GM12864 (cell line): ENCODE measurements at regions not wholly inside any gene's neighbourhood (a gene's known extent, or its start where the extent isn't known, plus 50 kb on each side); places are given as distances from the start of the nearest gene placed in this dataset.

Experiments
- DNase-seq: peaks from one replicate; pipeline ENCODE4 v3.0.0-alpha.2; 2011; ENCODE audit warnings: low read depth
- H3K4me3 ChIP-seq: 2 replicates; pipeline ENCODE4 v1.5.1; 2011; ENCODE audit warnings: mild to moderate bottlenecking, low read depth, low read length, control low read depth
- CTCF ChIP-seq: IDR thresholded peaks from 2 replicates; pipeline ENCODE4 v1.5.1; 2011; ENCODE audit warnings: low read depth, mild to moderate bottlenecking, moderate library complexity, low read length, control low read depth, inconsistent platforms; ENCODE audit errors: missing control alignments

DNA sequence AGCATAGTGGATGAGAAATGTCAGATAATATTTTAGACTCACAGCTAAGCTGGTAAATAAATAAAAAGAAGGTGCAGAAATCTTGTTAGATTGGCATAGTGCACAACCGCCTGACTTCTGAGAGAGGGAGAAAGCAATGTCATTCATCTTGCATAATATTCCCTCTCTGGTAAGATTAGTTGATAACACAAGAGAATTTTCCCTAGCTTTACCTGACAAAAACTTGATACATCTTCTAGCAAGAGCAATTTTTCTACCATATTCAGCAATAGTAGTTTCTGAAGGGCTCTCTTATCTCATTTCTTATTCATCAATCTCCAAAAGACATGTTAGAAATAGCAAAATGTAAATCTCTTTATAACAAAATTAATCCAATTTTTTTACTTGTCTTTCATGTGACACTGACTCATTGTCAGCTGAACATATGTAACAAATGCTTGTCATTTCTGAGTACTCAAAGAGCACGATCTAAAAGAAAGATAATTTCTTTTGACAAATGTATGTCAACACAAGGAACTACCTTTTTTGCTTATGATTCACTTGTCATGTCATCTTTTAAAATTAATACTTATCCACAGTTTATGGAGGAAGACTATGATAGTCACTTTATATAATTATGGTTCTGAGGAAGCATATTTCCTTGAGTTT lies 240.0 kb downstream of the ARAP2 start:
- no peak for TF ChIP-seq CTCF
- DNase-seq = no peak
- H3K4me3 ChIP-seq = no peak overlapping the region

DNA sequence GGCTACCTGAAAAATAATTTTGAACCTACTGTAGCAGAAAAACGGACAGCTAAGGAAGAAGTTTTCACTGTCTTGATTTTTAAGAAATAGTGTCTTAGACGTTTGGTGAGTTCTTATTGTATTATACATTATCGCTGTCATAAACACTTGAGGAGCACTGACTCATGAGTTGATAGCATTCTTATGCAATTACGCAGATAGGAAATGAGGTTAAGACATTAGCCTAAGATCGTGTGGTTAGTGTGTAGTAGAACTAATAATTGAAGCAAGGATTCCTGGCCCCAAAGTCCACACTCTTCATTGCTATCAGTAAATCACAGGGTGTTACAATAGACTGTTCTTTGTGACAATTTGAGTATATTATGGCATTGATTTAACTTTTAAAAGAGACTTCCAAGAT lies 238.1 kb downstream of the ARAP2 start:
- no peak for DNase-seq
- H3K4me3 ChIP-seq = no peak overlapping the region
- no peak for TF ChIP-seq CTCF

DNA sequence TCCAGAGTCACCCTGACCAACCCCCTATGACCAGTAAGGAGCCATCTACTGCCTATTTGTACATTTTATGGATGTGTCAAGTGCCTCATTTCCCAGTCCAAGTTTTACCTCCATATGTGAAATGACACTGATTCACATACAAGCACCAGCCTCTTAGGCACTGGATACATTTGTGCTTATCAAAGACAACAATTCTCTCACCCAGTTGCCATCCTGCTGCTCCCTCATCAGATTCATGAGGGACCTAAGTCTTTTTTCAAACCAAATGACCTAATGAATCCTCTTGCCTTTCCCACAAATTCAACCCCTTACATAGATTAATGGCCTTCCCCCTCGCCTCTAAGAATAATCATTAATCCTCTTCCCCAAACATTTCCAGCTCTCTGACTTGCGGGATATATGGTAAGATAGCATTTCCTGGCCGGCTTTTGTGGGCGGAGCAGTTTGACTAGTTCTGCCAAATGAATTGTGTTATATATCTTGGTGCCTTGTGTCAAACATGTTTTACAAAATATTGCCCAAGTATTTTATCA lies 233.9 kb downstream of the ARAP2 start:
- DNase-seq = no peak
- no peak for TF ChIP-seq CTCF
- H3K4me3 ChIP-seq = no peak overlapping the region

- no peak for DNase-seq
- no peak overlapping the region for H3K4me3 ChIP-seq
- TF ChIP-seq CTCF = no peak
Measured at GRCh38 chr4:36011381-36011780, 232.9 kb downstream of the ARAP2 start.

DNA sequence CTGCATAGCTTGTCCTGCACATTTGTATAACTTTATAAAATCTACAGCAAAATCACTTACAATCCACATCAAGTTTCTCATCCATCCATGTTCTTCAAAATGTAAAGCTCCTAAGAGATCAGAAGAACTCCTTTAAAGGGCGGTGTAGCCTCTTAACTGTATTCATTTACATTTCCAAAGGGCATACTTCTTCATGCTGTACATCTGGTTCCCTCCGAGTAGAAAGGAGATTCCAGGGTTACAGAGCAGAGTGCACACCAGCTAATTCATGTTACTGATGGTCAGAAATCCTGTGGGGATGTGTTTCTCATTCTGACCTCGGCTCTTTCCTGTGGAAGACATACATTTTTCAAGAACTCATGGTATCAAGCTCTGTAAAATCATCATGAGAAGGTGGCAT lies 231.8 kb downstream of the ARAP2 start:
- no peak for DNase-seq
- no peak overlapping the region for H3K4me3 ChIP-seq
- TF ChIP-seq CTCF = no peak

GRCh38 chr4:36013206-36013605 lies 231.1 kb downstream of the ARAP2 start:
- no peak overlapping the region for H3K4me3 ChIP-seq
- DNase-seq = no peak
- TF ChIP-seq CTCF = no peak
